A549 (cell line): ENCODE measurements at regions not wholly inside any gene's neighbourhood (a gene's known extent, or its start where the extent isn't known, plus 50 kb on each side); places are given as distances from the start of the nearest gene placed in this dataset.

ENCODE experiments used
- ATAC-seq, 2 experiments: fragments of 200-7000 bp in 1 of 2; fragments of >200 bp in 1 of 2; cut with Nextera tagmentation in 1 of 2; cut with Tn5 transposase in 1 of 2; 3 replicates each; pipeline versions ENCODE4 v1.8.0 to v1.9.1; 2018 to 2020; ENCODE audit warnings: mild to moderate bottlenecking in 1 of 2, moderate library complexity in 1 of 2
- CTCF ChIA-PET: fragments of 300-600 bp; sonication (Branson Sonifier 250); formaldehyde crosslinking; extraction: SDS; loops from one replicate; lab custom pipeline; 2021; ENCODE audit warnings: antibody characterized with exemption, inconsistent platforms; lab: Yijun Ruan, JAX
- POLR2A ChIA-PET: fragments of 350-600 bp; formaldehyde crosslinking; extraction: SDS; loops from one replicate; lab custom pipeline; 2021; ENCODE audit warnings: antibody characterized with exemption, inconsistent platforms; lab: Yijun Ruan, JAX
- DNase-seq, 2 experiments: peaks; one replicate each; pipeline versions ENCODE4 v3.0.0 to v3.0.0-alpha.2; 2011 to 2016; ENCODE audit warnings: low read depth in 1 of 2, low spot score in 1 of 2
- FAIRE-seq: peaks from 2 replicates; lab custom pipeline; 2011; peaks lifted over from hg19 to GRCh38; lab: Jason Lieb, UNC
- H3K27ac ChIP-seq, 2 experiments: fragments of >200 bp; sonication (Bioruptor Twin); formaldehyde crosslinking; 3 replicates each; pipeline ENCODE4 v1.5.1; 2016 to 2017
- H3K4me1 ChIP-seq: fragments of >200 bp; sonication (Bioruptor Twin); formaldehyde crosslinking; 3 replicates; pipeline ENCODE4 v1.6.1; 2016
- H3K4me2 ChIP-seq: fragments of >200 bp; sonication (Bioruptor Twin); formaldehyde crosslinking; 3 replicates; pipeline ENCODE4 v1.6.1; 2016
- H3K4me3 ChIP-seq: fragments of >200 bp; sonication (Bioruptor Twin); formaldehyde crosslinking; 3 replicates; pipeline ENCODE4 v1.5.1; 2016
- H3K9me3 ChIP-seq: fragments of >200 bp; sonication (Bioruptor Twin); formaldehyde crosslinking; 3 replicates; pipeline ENCODE4 v1.6.1; 2016
- ATOH8 ChIP-seq: fragments of 250-450 bp; sonication (Bioruptor Pico); IDR thresholded peaks from 2 replicates; pipeline ENCODE4 v1.5.0; 2020; ENCODE audit warnings: low read depth, mild to moderate bottlenecking, moderate library complexity
- BCL3 ChIP-seq: fragments of >200 bp; sonication (Bioruptor Twin); formaldehyde crosslinking; IDR thresholded peaks from 3 replicates; pipeline ENCODE4 v1.6.1; 2016
- CBX2 ChIP-seq: fragments of 200-600 bp; sonication (generic); IDR thresholded peaks from 2 replicates; pipeline ENCODE4 v1.6.1; 2016; ENCODE audit warnings: low read depth, mild to moderate bottlenecking, borderline replicate concordance
- CBX8 ChIP-seq: fragments of 200-600 bp; sonication (generic); IDR thresholded peaks from 2 replicates; pipeline ENCODE4 v1.6.1; 2016
- CTCF ChIP-seq: fragments of >200 bp; sonication (Bioruptor Twin); formaldehyde crosslinking; IDR thresholded peaks from 3 replicates; pipeline ENCODE4 v1.5.1; 2016
- E2F6 ChIP-seq: IDR thresholded peaks from 2 replicates; pipeline ENCODE4 v1.6.1; 2012; ENCODE audit warnings: low read depth, borderline replicate concordance
- ELK1 ChIP-seq: fragments of 150-350 bp; IDR thresholded peaks from 2 replicates; pipeline ENCODE4 v1.6.1; 2014; ENCODE audit warnings: low read depth, mild to moderate bottlenecking, low read length
- EP300 ChIP-seq, 2 experiments: fragments of >200 bp; sonication (Bioruptor Twin); formaldehyde crosslinking; IDR thresholded peaks; 2 replicates in 1 of 2; 3 replicates in 1 of 2; pipeline ENCODE4 v1.6.1; 2016 to 2017
- FOXS1 ChIP-seq: fragments of 250-450 bp; sonication (Bioruptor Pico); IDR thresholded peaks from 2 replicates; pipeline ENCODE4 v1.5.0; 2020; ENCODE audit warnings: mild to moderate bottlenecking, moderate library complexity
- HEYL ChIP-seq: fragments of 250-450 bp; sonication (Bioruptor Pico); IDR thresholded peaks from 2 replicates; pipeline ENCODE4 v1.8.0; 2021; ENCODE audit warnings: mild to moderate bottlenecking, moderate library complexity
- HOXB5 ChIP-seq: fragments of 250-450 bp; sonication (Bioruptor Pico); IDR thresholded peaks from 2 replicates; pipeline ENCODE4 v1.5.0; 2020; ENCODE audit warnings: mild to moderate bottlenecking, moderate library complexity
- MYC ChIP-seq: IDR thresholded peaks from 2 replicates; pipeline ENCODE4 v1.6.1; 2012; ENCODE audit warnings: mild to moderate bottlenecking, inconsistent platforms, low read length, improper control_type of control experiment, borderline replicate concordance
- POLR2AphosphoS2 ChIP-seq: conservative IDR thresholded peaks from 2 replicates; pipeline ENCODE4 v1.6.1; 2012; ENCODE audit warnings: low read length, improper control_type of control experiment, inconsistent platforms
- RAD21 ChIP-seq, 2 experiments: fragments of >200 bp in 1 of 2; sonication (Bioruptor Twin) in 1 of 2; formaldehyde crosslinking in 1 of 2; IDR thresholded peaks in 1 of 2; conservative IDR thresholded peaks in 1 of 2; 2 replicates in 1 of 2; 3 replicates in 1 of 2; pipeline ENCODE4 v1.6.1; 2012 to 2018; ENCODE audit warnings: inconsistent platforms in 1 of 2
- REST ChIP-seq: fragments of 200-600 bp; sonication (generic); IDR thresholded peaks from 2 replicates; pipeline ENCODE4 v1.6.1; 2016; ENCODE audit warnings: antibody characterized with exemption, mild to moderate bottlenecking, moderate library complexity
- SMC3 ChIP-seq: fragments of >200 bp; sonication (Bioruptor Twin); formaldehyde crosslinking; IDR thresholded peaks from 3 replicates; pipeline ENCODE4 v1.6.1; 2018; ENCODE audit warnings: inconsistent platforms
- ZC3H11A ChIP-seq: fragments of 450-650 bp; IDR thresholded peaks from 2 replicates; pipeline ENCODE4 v1.6.1; 2014; ENCODE audit warnings: antibody characterized with exemption, mild to moderate bottlenecking
- ZFP36 ChIP-seq: fragments of 450-650 bp; IDR thresholded peaks from 2 replicates; pipeline ENCODE4 v1.6.1; 2014; ENCODE audit warnings: borderline replicate concordance; ENCODE audit not compliant: partially characterized antibody
- ZSCAN20 ChIP-seq: fragments of 250-450 bp; sonication (Bioruptor Pico); IDR thresholded peaks from 2 replicates; pipeline ENCODE4 v1.8.0; 2022; ENCODE audit warnings: mild to moderate bottlenecking, moderate library complexity
- WGBS: methylation state at CpG from one replicate; pipeline ENCODE4 v1.1.6; 2017; ENCODE audit errors: missing lambda C conversion rate; 5-methylcytosine and 5-hydroxymethylcytosine counted together

- no peak overlapping the region for H3K27ac ChIP-seq
- TF ChIP-seq EP300 (IDR thresholded peaks at IDR 0.05) (no peak), SMC3 (no peak), HEYL (no peak)
- no peak overlapping the region for H3K4me3 ChIP-seq
- H3K4me1 ChIP-seq: no peaks in the 10 kb centered on the region
- ChIA-PET POLR2A (no interaction called here), CTCF (interaction anchor here (1.7 kb wide), 1 partner anchor 9 kb away, joined by 8 read pairs; no protein-coding TSS in a partner anchor)
- no peak for ATAC-seq
- H3K4me2 ChIP-seq: no peak overlapping the region
- H3K9me3 ChIP-seq: 0 out of 3 replicates have a peak, but pooled peaks cover 8% of the 10 kb centered on the region
- DNase-seq: no peak
- 18% methylated on average over 2 of the region's 2 CpGs for WGBS
- no peak for FAIRE-seq
Observed at GRCh38 chr7:112908086-112908485, 117.9 kb upstream of the TMEM168 start.

- 0 out of 3 replicates have a peak, but pooled peaks cover 8% of the 10 kb centered on the region for H3K9me3 ChIP-seq
- H3K4me1 ChIP-seq: no peaks in the 10 kb centered on the region
- WGBS: 87% methylated on average over 1 of the region's 1 CpG
- peak; percentile 86 for TF ChIP-seq ZC3H11A
- TF ChIP-seq ZSCAN20: no peak
- no peak for TF ChIP-seq REST
- no peak for TF ChIP-seq CBX2
- no peak for TF ChIP-seq E2F6
- TF ChIP-seq MYC: no peak
- TF ChIP-seq POLR2AphosphoS2: no peak
- TF ChIP-seq CBX8: no peak
- no peak for TF ChIP-seq CTCF
- ChIA-PET POLR2A (no interaction called here), CTCF (interaction anchor here (1.7 kb wide), 1 partner anchor 9 kb away, joined by 8 read pairs; no protein-coding TSS in a partner anchor)
- no peak overlapping the region for H3K4me2 ChIP-seq
- FAIRE-seq (no peak), DNase-seq (no peak), ATAC-seq (no peak)
- no peak overlapping the region for H3K27ac ChIP-seq
- no peak overlapping the region for H3K4me3 ChIP-seq
Observed at GRCh38 chr7:112907658-112908057, 117.5 kb upstream of the TMEM168 start.

GRCh38 chr7:112905950-112906349 lies 115.8 kb upstream of the TMEM168 start:
- POLR2A ChIA-PET: no interaction called here
- TF ChIP-seq ELK1: no peak
- TF ChIP-seq BCL3: no peak
- no peak for TF ChIP-seq ZFP36
- no peak for TF ChIP-seq RAD21 (conservative IDR thresholded peaks at IDR 0.05 in 1 of 2, IDR thresholded peaks at IDR 0.05 in 1 of 2)
- no peak for TF ChIP-seq HOXB5
- TF ChIP-seq FOXS1: no peak
- no peak for TF ChIP-seq ATOH8 (CRISPR knock-in tag)
- no peak for TF ChIP-seq EP300 (IDR thresholded peaks at IDR 0.05)
- TF ChIP-seq CTCF: no peak

More at GRCh38 chr7:112905950-112906349, 115.8 kb upstream of the TMEM168 start:
- no peak for ATAC-seq
- Histone ChIP-seq H3K27ac (no peak overlapping the region), H3K4me2 (no peak overlapping the region), H3K9me3 (0 out of 3 replicates have a peak, but pooled peaks cover 3% of the 10 kb centered on the region), H3K4me1 (no peaks in the 10 kb centered on the region), H3K4me3 (no peak overlapping the region)
- DNase-seq: no peak
- CTCF ChIA-PET: no interaction called here
- FAIRE-seq: no peak
